Stimulated activated CD4-positive, alpha-beta T cell treated with anti-CD3 and anti-CD28 coated beads, Interleukin-1b, Interleukin-23, amount 100 ng/mL, for 4 hours (primary cell): ENCODE measurements at regions not wholly inside any gene's neighbourhood (a gene's known extent, or its start where the extent isn't known, plus 50 kb on each side); places are given as distances from the start of the nearest gene placed in this dataset.
"Not testable (repeated sequence)": the region's sequence is repeated elsewhere in the genome, so short reads cannot be mapped to it uniquely, and the experiment has no call there.

ENCODE experiments used
- DNase-seq, 2 donors: peaks; one replicate each; pipeline ENCODE4 v3.0.0-alpha.2; 2020; ENCODE audit warnings: low read depth in 2 of 2

DNA sequence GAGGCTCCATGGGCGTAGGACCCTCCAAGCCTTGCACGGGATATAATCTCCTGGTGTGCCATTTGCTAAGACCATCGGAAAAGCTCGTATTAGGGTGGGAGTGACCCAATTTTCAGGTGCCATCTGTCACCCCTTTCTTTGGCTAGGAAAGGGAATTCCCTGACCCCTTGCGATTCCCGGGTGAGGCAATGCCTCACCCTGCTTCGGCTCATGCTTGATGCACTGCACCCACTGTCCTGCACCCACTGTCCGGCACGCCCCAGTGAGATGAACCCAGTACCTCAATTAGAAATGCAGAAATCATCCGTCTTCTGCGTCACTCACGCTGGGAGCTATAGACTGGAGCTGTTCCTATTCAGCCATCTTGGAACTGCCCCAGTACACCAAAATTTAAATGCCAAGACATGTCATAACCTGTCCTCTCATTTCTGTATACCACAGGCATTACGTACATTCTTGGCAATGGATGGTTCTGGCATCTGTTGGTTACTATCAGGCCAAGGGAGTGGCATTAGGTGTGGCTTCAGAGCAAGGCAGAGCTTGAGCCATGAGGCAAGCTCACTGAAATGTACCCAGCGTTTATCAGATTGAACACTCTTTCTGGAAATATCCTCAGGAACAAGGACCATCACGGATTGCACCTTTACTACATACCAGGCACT is 95.4 kb upstream of the GALNT18 start:
- DNase-seq = no peak

DNA sequence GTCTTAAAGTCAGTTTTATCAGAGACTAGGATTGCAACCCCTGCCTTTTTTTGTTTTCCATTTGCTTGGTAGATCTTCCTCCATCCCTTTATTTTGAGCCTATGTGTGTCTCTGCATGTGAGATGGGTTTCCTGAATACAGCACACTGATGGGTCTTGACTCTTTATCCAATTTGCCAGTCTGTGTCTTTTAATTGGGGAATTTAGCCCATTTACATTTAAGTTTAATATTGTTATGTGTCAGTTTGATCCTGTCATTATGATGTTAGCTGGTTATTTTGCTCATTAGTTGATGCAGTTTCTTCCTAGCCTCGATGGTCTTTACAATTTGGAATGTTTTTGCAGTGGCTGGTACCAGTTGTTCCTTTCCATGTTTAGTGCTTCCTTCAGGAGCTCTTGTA is 93.3 kb upstream of the GALNT18 start:
- DNase-seq = not testable (repeated sequence)

DNA sequence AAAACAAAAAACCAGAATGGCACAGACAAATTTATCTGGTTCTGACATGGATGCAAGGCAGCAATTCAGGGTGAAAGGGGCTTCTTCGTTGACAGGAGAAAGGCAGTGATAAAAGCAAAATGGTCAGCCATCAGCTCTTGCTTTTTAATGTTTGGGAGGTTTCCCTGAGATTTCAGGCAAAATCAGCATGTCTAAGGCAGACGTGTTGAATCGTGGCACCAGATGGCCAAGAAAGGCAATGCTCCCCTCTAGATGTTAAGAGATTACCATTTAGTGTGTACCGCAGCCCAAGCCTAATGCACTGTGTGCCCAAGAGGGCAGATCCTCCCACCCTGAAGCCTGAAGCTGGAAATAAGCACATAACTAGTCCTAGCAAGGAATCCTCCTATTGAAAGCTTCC is 88.8 kb upstream of the GALNT18 start:
- no peak for DNase-seq

DNA sequence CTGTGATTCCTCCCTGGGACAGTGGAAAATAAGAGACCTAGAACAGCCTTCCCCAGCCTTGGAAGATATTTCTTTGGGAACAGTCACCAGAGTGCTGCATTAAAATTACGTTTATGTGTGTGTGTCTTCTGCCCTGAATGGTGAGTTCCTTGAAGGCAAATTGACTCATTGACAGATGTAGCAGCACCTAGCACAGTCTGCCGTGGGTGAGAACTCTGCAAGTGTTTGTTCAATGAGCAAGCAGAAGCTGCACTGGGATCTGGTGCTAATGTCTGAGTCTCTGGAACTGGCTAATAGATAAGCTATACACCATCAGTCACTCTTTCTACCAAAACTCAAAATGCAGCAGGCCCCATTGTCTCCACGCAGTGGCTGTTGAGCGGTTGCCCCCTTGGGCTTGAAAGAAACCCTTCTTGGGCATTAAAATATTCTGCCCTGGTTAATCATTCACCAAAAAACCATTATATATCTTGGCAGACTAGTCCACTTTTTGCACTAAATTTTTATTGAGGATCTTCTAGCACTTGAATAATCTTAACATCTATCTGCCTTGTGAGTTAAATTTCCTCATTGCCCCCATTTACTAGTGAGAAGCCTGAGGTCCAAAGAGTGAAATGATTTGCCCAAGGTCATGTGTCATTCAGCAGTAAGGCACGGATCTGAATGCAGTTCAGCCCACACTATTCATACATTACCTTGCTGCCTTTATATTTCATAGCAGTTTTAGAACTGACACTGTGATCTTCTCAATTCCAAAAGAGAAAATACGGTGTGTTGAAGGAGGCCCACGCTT is 87.8 kb upstream of the GALNT18 start:
- no peak for DNase-seq

DNA sequence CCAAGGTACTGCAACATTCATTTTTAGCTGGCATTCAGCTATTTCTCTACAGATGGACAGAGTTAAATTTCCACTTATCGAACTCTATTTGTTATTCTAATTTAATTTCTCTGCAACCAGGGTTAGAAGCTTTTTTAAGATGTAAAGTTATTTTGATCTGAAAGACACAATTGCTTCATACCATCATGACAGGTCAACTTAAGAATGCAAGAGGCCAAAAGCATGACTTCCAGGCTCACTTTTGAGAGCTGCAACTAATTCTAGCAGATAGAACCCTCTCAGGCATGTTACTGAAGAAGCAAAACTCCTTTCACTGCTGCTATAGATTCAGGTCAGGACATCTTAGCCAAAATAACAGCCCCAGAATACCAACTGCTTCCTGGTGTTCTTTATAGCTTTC is 86.5 kb upstream of the GALNT18 start:
- DNase-seq = no peak

DNA sequence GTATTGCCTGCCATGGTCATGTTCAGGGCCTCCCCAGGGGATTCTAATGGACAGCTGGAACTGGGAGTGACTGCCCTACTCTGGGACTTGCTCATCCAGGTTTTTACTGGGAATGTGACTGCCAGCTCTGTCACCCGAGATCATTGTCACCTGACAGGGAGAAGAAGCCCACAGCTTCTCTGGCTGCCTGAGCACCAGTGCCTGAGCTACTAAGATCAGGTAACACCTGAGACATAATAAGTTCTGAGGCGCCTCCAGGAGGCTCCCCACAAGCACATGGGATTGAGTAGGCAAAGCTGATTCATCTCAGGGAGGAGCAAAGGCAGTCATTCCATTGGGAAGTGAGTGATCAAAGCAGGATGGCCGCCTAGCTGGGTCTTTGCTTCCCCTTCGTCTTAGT is 84.2 kb upstream of the GALNT18 start:
- no peak for DNase-seq

DNA sequence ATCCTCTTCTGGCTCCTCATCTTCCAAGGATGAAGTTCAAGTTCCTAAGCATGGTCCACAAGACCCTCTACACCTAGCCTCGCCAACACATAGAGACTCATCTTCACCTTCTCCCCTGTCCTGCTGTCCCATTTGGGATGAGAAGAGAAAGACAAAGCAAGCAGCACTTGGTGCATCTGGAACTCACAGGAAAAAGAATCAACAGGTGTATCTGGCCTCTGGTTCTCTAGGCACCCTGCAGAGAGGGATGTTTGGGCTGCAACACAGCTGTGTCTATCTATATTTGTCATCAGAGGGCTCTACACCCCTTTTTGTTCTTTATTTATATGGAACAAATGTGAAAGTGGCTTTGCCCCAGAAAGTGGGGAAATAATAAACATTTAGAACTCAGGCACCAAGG is 82.1 kb upstream of the GALNT18 start:
- DNase-seq = no peak

DNA sequence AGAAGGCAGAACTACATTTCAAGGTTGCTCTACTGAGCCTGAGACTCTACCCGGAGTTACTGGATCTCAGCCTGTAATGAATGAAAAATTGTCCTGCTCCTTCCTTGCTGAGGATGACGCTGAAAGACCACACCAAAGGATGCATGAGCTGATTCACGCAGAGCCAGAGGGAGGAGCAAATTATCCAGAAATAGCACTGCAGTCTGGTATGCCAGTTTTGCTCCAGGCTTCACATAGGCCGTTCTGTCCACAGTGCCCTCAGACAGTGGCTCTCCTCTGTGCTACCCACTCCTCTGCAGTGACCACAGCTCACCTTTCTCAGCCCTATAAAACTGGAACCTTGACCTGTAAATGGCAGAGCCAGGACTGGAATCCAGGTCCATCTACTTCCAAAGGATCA is 79.3 kb upstream of the GALNT18 start:
- DNase-seq = no peak

DNA sequence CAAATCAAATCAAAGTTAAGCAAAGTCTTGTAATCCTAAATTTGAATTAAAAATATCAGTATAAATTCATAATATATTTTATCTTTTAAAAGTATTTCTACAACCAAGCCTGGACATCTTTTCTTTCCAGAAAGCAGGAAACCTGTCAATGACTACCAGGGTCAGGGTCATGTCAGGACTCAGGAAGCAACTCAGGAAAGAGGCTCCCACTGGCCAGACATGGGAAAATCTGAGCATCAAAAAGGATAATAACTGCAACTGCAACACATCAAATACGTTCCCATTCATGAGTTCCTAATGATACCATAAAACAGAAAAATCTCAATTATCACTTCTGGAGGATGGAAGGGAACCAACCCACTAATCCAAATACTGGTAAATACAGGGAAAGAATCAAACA is 76.0 kb upstream of the GALNT18 start:
- DNase-seq = no peak

DNA sequence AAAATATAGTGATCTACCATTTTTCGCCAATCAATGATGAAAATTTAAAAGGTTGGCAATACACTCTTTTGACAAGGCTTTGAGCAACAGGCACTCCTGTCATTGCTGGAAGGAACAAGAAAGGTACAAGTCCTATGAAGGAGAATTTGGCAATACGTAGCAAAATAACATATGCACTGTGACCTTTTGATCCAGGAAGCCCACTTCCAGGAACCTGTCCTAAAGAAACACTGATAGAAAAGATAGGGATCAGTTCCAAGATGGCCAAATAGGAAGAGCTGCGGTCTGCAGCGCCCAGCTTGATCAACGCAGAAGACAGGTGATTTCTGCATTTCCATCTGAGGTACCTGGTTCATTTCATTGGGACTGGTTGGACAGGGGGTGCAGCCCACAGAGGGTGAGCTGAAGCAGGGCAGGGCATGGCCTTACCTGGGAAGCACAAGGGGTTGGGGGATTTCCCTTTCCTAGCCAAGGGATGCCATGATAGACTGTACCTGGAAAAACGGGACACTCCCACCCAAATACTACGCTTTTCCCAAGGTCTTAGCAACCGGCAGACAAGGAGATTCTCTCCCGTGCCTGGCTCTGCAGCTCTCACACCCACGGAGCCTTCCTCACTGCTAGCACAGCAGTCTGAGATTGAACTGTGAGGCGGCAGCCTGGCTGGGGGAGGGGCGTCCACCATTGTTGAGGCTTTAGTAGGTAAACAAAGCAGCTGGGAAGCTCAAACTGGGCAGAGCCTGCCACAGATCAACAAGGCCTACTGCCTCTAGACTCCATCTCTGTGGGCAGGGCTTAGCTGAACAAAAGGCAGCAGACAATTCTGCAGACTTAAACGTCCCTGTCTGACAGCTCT is 69.7 kb upstream of the GALNT18 start:
- DNase-seq = no peak

DNA sequence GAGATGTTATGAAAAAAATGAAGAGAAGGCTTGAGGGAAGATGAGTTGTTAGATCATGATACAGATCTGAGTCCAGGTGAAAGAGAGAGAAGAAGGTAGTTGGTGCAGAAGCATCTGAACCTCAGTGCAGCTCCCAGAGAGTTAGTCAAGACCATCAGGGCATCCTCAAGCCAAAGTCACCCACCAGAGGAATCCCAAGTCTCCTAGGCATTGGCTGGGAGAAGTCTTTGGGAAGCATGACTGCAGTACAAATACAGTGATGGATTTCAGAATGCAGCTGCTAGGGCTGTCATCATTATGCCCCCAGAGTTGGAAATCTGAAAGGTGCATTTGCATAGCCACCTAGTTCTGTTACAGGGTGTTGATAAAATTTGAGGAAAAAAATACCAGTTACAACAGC is 59.7 kb upstream of the GALNT18 start:
- DNase-seq = no peak

DNA sequence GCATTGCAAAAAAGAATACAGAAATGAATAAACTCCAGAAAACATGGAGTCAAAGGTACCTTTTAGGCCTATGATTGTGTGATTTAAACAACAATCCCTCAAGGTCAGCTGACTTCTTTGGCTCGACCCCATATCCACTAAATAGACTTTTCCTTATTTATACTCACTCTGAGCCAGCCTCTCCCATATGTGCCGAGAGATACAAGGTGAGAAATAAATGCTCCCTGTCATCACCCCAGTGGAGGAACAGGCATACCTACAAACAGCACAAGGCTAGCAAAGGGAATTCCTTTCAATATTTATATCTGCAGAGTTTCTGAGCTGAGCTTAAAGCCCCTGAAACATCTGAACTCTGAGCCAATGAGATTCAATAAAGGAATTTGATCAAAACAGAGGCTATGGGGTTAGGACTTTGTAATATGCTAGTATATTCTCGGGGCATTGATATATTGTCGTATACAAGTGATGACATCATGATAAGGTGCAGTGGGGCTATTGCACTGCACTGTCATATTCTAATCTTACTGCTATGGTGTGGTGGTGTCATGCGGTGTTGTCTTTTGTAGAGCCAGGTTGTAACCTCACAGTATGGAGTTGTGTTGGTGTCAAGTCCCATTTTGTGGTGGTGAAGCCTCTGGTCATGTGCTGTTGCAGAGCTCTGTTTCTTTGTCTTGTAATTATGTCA is 56.0 kb upstream of the GALNT18 start:
- DNase-seq = no peak

DNA sequence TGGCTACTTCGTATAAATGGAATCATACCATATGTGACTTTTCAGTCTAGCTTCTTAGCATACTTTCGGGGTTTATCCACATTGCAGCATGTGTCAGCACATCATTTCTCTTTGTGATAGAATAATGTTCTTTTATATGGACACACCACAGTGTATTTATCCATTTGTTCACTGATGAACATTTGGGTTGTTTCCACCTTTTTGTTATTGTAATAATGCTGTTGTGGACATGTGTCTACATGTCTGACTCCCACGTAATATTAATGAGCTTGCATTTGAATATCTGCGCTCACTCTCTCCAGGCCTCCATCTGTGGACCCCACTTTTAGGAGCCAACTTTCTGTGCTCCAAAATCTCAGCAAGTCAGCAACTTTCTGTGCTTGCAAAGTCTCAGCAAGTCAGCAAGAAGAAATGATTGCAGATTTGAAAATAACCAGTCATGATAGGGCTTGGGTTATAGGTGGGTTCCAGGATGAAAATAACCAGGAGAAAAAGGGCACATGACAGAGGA is 53.9 kb upstream of the GALNT18 start:
- DNase-seq = no peak

DNA sequence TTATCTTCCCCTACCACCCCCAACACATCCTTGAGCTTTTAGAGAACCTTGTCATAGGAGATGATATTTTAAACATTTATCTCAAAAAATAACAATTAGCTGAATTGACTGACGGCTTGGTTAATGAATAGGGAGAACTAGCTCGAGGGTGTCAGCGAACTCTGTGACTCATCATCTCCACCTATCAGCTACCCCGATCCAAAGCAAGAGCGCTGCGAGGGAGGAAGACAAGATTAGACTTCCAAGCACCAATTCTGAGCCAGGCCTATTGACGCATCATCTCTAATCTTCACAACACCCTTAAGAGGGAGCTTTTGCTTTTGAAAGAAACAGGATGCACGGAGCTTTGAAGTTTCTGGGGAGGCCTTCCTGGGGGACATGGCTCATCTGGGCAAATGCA is 51.0 kb upstream of the GALNT18 start:
- no peak for DNase-seq

DNA sequence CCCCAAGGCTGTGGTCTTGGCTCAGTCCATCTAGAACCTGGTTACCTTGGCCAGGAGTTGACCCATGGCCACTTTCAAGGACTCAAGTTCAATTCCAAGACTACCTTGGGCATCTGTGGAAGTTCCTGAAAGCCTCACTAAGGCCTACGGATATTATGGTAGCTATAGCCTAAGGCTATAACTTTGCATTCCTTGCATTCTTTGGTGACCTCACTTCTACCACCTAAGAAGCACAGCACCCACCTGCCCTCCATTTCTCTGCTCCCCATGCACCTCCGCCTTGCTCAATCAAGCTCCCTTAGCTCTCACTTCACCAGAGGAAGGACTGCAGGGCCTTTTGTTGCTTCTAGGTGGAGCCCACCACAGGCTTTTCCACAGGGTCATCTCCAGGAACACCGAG is 50.3 kb upstream of the GALNT18 start:
- DNase-seq = no peak
